K562 (cell line): ENCODE measurements at regions not wholly inside any gene's neighbourhood (a gene's known extent, or its start where the extent isn't known, plus 50 kb on each side); places are given as distances from the start of the nearest gene placed in this dataset.

Experiments used
- ATAC-seq: fragments of 200-7000 bp; cut with Tn5 transposase; 3 replicates; pipeline ENCODE4 v1.9.1; 2020; ENCODE audit warnings: moderate library complexity
- BruUV-seq: library from RNA; stranded (reverse); fragments of 400-500 nt; replicated peaks from 2 replicates; lab custom pipeline; 2021; lab: Mats Ljungman, UMichigan
- CTCF ChIA-PET: fragments of 300-600 bp; formaldehyde crosslinking; extraction: SDS; loops from one replicate; lab custom pipeline; 2021; ENCODE audit warnings: low intra/inter-chr PET ratio; lab: Yijun Ruan, JAX
- POLR2A ChIA-PET: fragments of 300-600, 350-650 bp; sonication (Branson Sonifier 250); formaldehyde crosslinking; extraction: SDS; loops from one replicate; lab custom pipeline; 2021; ENCODE audit warnings: antibody characterized with exemption, inconsistent platforms; lab: Yijun Ruan, JAX
- DNase-seq, 4 experiments: peaks; one replicate each; pipeline versions ENCODE4 v3.0.0 to v3.0.0-alpha.2; 2011 to 2018; ENCODE audit warnings: low spot score in 3 of 4, mixed read lengths in 3 of 4; ENCODE audit errors: extremely low read depth in 1 of 4
- FAIRE-seq: peaks from 2 replicates; lab custom pipeline; 2011; peaks lifted over from hg19 to GRCh38; lab: Jason Lieb, UNC
- H2AFZ ChIP-seq: 2 replicates; pipeline ENCODE4 v1.6.0; 2011; ENCODE audit warnings: low read depth, low read length, control low read depth, inconsistent platforms
- H3K27ac ChIP-seq: fragments of 200-600 bp; 3 replicates; pipeline ENCODE4 v1.8.0; 2011; ENCODE audit warnings: low read depth, mild to moderate bottlenecking, control low read depth, inconsistent platforms, low read length, moderate library complexity, mixed read lengths; ENCODE audit errors: extremely low read depth
- H3K27me3 ChIP-seq, 2 experiments: fragments of 300-600 bp in 1 of 2; 2 replicates in 1 of 2; 3 replicates in 1 of 2; pipeline versions ENCODE4 v1.6.0 to v1.8.0; 2011; ENCODE audit warnings: inconsistent platforms in 2 of 2, low read length in 2 of 2, mild to moderate bottlenecking in 1 of 2, mixed read lengths in 1 of 2, moderate library complexity in 1 of 2; ENCODE audit not compliant: control insufficient read depth in 2 of 2, insufficient read depth in 2 of 2
- H3K36me3 ChIP-seq: fragments of 300-600 bp; 3 replicates; pipeline ENCODE4 v1.8.0; 2011; ENCODE audit warnings: mild to moderate bottlenecking, low read length, inconsistent platforms; ENCODE audit not compliant: control insufficient read depth, insufficient read depth
- H3K4me1 ChIP-seq, 2 experiments: fragments of 200-600 bp in 1 of 2; replicated peaks in 1 of 2; 2 replicates in 1 of 2; 3 replicates in 1 of 2; pipeline versions ENCODE4 v1.5.1 to v1.8.0; 2011; ENCODE audit warnings: inconsistent platforms in 2 of 2, low read length in 2 of 2, mild to moderate bottlenecking in 1 of 2, mixed read lengths in 1 of 2, moderate library complexity in 1 of 2; ENCODE audit not compliant: control insufficient read depth in 2 of 2, insufficient read depth in 2 of 2
- H3K4me2 ChIP-seq: 2 replicates; pipeline ENCODE4 v1.6.1; 2011; ENCODE audit warnings: low read length, control low read depth, inconsistent platforms, mixed read lengths; ENCODE audit not compliant: insufficient read depth
- H3K4me3 ChIP-seq: fragments of 200-600 bp; sonication (generic), shearing (Covaris generic); 2 replicates; pipeline ENCODE4 v1.5.1; 2016; ENCODE audit warnings: control low read depth, inconsistent platforms
- H3K79me2 ChIP-seq: fragments of 200-600 bp; 3 replicates; pipeline ENCODE4 v1.8.0; 2011; ENCODE audit warnings: low read length, inconsistent platforms; ENCODE audit not compliant: control insufficient read depth, insufficient read depth
- H3K9ac ChIP-seq, 2 experiments: 2 replicates each; pipeline versions ENCODE4 v1.6.0 to v1.6.1; 2011; ENCODE audit warnings: low read depth in 2 of 2, low read length in 2 of 2, control low read depth in 1 of 2, inconsistent platforms in 1 of 2, mild to moderate bottlenecking in 1 of 2, mixed read lengths in 1 of 2; ENCODE audit not compliant: insufficient read depth in 1 of 2
- H3K9me1 ChIP-seq: one replicate; pipeline ENCODE4 v1.6.0; 2011; ENCODE audit warnings: inconsistent platforms, mild to moderate bottlenecking, low read length, moderate library complexity; ENCODE audit not compliant: control insufficient read depth, insufficient read depth
- H3K9me3 ChIP-seq: replicated peaks from 2 replicates; pipeline ENCODE4 v1.5.1; 2011; ENCODE audit warnings: low read depth, low read length, inconsistent platforms; ENCODE audit not compliant: control insufficient read depth, insufficient read depth
- H4K20me1 ChIP-seq: replicated peaks from 2 replicates; pipeline ENCODE4 v1.6.1; 2011; ENCODE audit warnings: low read length, inconsistent platforms, mixed read lengths; ENCODE audit not compliant: control insufficient read depth, insufficient read depth
- BRF1 ChIP-seq: IDR thresholded peaks from 3 replicates; pipeline ENCODE4 v1.6.1; 2011; ENCODE audit warnings: borderline replicate concordance, mild to moderate bottlenecking; ENCODE audit not compliant: insufficient read length; ENCODE audit errors: extremely low read depth
- CTCF ChIP-seq, 3 experiments: IDR thresholded peaks in 2 of 3; conservative IDR thresholded peaks in 1 of 3; 2 replicates each; pipeline ENCODE4 v1.5.1; 2011 to 2012; ENCODE audit warnings: low read length in 3 of 3, mild to moderate bottlenecking in 3 of 3, control low read depth in 2 of 3, improper control_type of control experiment in 1 of 3, inconsistent platforms in 1 of 3, low read depth in 1 of 3, mixed read lengths in 1 of 3, moderate library complexity in 1 of 3; ENCODE audit not compliant: insufficient read depth in 2 of 3
- RAD21 ChIP-seq, 2 experiments: fragments of 250-450 bp in 1 of 2; fragments of 450-650 bp in 1 of 2; sonication (Bioruptor Pico) in 1 of 2; formaldehyde crosslinking in 1 of 2; IDR thresholded peaks in 1 of 2; conservative IDR thresholded peaks in 1 of 2; 2 replicates each; pipeline versions ENCODE4 v1.4.0 to v1.8.0; 2020 to 2022; ENCODE audit warnings: mild to moderate bottlenecking in 2 of 2, moderate library complexity in 1 of 2
- SREBF2 ChIP-seq: sonication (generic); formaldehyde crosslinking; IDR thresholded peaks from 2 replicates; pipeline ENCODE4 v1.4.0; 2020; ENCODE audit warnings: mild to moderate bottlenecking, missing genetic modification reagents
- WGBS: fragments of 100-300 bp; shearing (Covaris generic); methylation state at CpG from one replicate; pipeline ENCODE4 v1.1.6; 2016; ENCODE audit warnings: low coverage, mixed read lengths; ENCODE audit not compliant: insufficient coverage; ENCODE audit errors: missing lambda C conversion rate; 5-methylcytosine and 5-hydroxymethylcytosine counted together
- in situ Hi-C: fragments of 300-500 bp; cut with MboI; formaldehyde crosslinking; loops from 4 replicates; pipeline ENCODE4 v1.15.0; 2018; ENCODE audit warnings: inconsistent platforms, mixed read lengths
- intact Hi-C: fragments of 100-400 bp; cut with micrococcal nuclease; formaldehyde crosslinking; loops from 2 replicates; pipeline ENCODE4 v1.14.2; 2022

GRCh38 chr2:12498286-12498685 lies 218.4 kb upstream of the TRIB2 start:
- BruUV-seq = no TSS peak
- Histone ChIP-seq H3K4me3 (no peak overlapping the region), H3K27me3 (no peaks in the 10 kb centered on the region), H3K9ac (no peak overlapping the region), H3K36me3 (no peaks in the 10 kb centered on the region), H3K79me2 (no peaks in the 10 kb centered on the region), H3K9me3 (no peaks in the 10 kb centered on the region), H3K27ac (no peak overlapping the region), H4K20me1 (no peaks in the 10 kb centered on the region), H3K4me1 (peaks cover 3 to 12% of the 10 kb centered on the region in 2 experiments; a peak in 2 of 5 replicates), H3K9me1 (no peaks in the 10 kb centered on the region), H3K4me2 (no peak overlapping the region), H2AFZ (no peak overlapping the region)
- DNase-seq (no peak), FAIRE-seq (no peak), ATAC-seq (no peak)
- intact Hi-C loops = no loop called here
- TF ChIP-seq SREBF2 (CRISPR knock-in tag) (no peak), RAD21 (CRISPR knock-in tag; conservative IDR thresholded peaks at IDR 0.05 in 1 of 2, IDR thresholded peaks at IDR 0.05 in 1 of 2) (0 out of 4 replicates have a peak, but pooled peaks of 1 of the 2 experiments have one; percentile 16), CTCF (IDR thresholded peaks at IDR 0.05 in 2 of 3, conservative IDR thresholded peaks at IDR 0.05 in 1 of 3; ENCODE audit: insufficient read depth in 2 of 3, low read depth in 1 of 3, low read length in 3 of 3) (peak in 1 of 3 experiments; percentile 22; a peak in 1 of 6 replicates), BRF1 (no peak)
- in situ Hi-C loops = no loop called here
- CTCF ChIA-PET = no interaction called here
- POLR2A ChIA-PET = no interaction called here
- WGBS = 4% methylated on average over 3 of the region's 3 CpGs
